ENCODE measurements at regions not wholly inside any gene's neighbourhood (a gene's known extent, or its start where the extent isn't known, plus 50 kb on each side); places are given as distances from the start of the nearest gene placed in this dataset.

- Histone ChIP-seq H3K4me3 (ENCODE audit: low read depth in 2 of 2, low read length in 2 of 2) (no peak overlapping the region), H3K36me3 (ENCODE audit: control insufficient read depth, insufficient read depth, low read length) (no peaks in the 10 kb centered on the region), H3K9me3 (ENCODE audit: control insufficient read depth, insufficient read depth, low read depth, low read length) (no peaks in the 10 kb centered on the region), H3K27me3 (ENCODE audit: control insufficient read depth, insufficient read depth, low read length) (no peaks in the 10 kb centered on the region), H3K27ac (ENCODE audit: low read length) (no peak overlapping the region), H3K4me1 (ENCODE audit: control insufficient read depth, insufficient read depth, low read length) (no peaks in the 10 kb centered on the region)
- DNase-seq (ENCODE audit: low read depth, low spot score) (no peak), ATAC-seq (no peak)
- CTCF ChIA-PET: no interaction called here
- POLR2A ChIA-PET: no interaction called here
- BruUV-seq (replicated peaks): no TSS peak
- TF ChIP-seq SIN3A (IDR thresholded peaks at IDR 0.05; ENCODE audit: borderline replicate concordance, insufficient read depth, low read depth, low read length) (no peak), POLR2AphosphoS5 (IDR thresholded peaks at IDR 0.05; ENCODE audit: low read depth, low read length) (no peak), CTCF (IDR thresholded peaks at IDR 0.05) (no peak), REST (IDR thresholded peaks at IDR 0.05; ENCODE audit: insufficient read depth in 1 of 2, low read depth in 2 of 2, low read length in 1 of 2) (no peak), TCF7L2 (IDR thresholded peaks at IDR 0.05; ENCODE audit: low read depth, low read length) (no peak)
- in situ Hi-C loops (cut with HindIII; ENCODE audit: low pct_unique_long_range_greater_than_20kb, low sequenced_read_pairs) (no loop called here), intact Hi-C loops (cut with micrococcal nuclease; ENCODE audit: unreplicated experiment) (no loop called here)
Observed at GRCh38 chr3:20456511-20456910, 270.5 kb upstream of the SGO1 start.

GRCh38 chr3:20451170-20451569, 265.2 kb upstream of the SGO1 start:
- intact Hi-C loops (cut with micrococcal nuclease; ENCODE audit: unreplicated experiment): no loop called here
- POLR2A ChIA-PET: no interaction called here
- H3K9me3 ChIP-seq (ENCODE audit: control insufficient read depth, insufficient read depth, low read depth, low read length): 0 out of 2 replicates have a peak, but pooled peaks cover 3% of the 10 kb centered on the region
- TF ChIP-seq TCF7L2 (IDR thresholded peaks at IDR 0.05; ENCODE audit: low read depth, low read length): no peak
- no peak for TF ChIP-seq SIN3A (IDR thresholded peaks at IDR 0.05; ENCODE audit: borderline replicate concordance, insufficient read depth, low read depth, low read length)
- no peak for TF ChIP-seq REST (IDR thresholded peaks at IDR 0.05; ENCODE audit: insufficient read depth in 1 of 2, low read depth in 2 of 2, low read length in 1 of 2)
- TF ChIP-seq POLR2AphosphoS5 (IDR thresholded peaks at IDR 0.05; ENCODE audit: low read depth, low read length): no peak
- no peak for TF ChIP-seq CTCF (IDR thresholded peaks at IDR 0.05)
- H3K4me1 ChIP-seq (ENCODE audit: control insufficient read depth, insufficient read depth, low read length): no peaks in the 10 kb centered on the region
- in situ Hi-C loops (cut with HindIII; ENCODE audit: low pct_unique_long_range_greater_than_20kb, low sequenced_read_pairs): no loop called here
- ATAC-seq (no peak), DNase-seq (ENCODE audit: low read depth, low spot score) (no peak)
- H3K27ac ChIP-seq (ENCODE audit: low read length): no peak overlapping the region
- H3K27me3 ChIP-seq (ENCODE audit: control insufficient read depth, insufficient read depth, low read length): no peaks in the 10 kb centered on the region
- CTCF ChIA-PET: no interaction called here
- no peaks in the 10 kb centered on the region for H3K36me3 ChIP-seq (ENCODE audit: control insufficient read depth, insufficient read depth, low read length)
- H3K4me3 ChIP-seq (ENCODE audit: low read depth in 2 of 2, low read length in 2 of 2): no peak overlapping the region
- no TSS peak for BruUV-seq (replicated peaks)

All from Panc1 (cell line).